ENCODE measurements at regions not wholly inside any gene's neighbourhood (a gene's known extent, or its start where the extent isn't known, plus 50 kb on each side); places are given as distances from the start of the nearest gene placed in this dataset.

GRCh38 chr3:87507753-87508152, 231.4 kb upstream of the POU1F1 start:
- TF ChIP-seq, protein P1, sequence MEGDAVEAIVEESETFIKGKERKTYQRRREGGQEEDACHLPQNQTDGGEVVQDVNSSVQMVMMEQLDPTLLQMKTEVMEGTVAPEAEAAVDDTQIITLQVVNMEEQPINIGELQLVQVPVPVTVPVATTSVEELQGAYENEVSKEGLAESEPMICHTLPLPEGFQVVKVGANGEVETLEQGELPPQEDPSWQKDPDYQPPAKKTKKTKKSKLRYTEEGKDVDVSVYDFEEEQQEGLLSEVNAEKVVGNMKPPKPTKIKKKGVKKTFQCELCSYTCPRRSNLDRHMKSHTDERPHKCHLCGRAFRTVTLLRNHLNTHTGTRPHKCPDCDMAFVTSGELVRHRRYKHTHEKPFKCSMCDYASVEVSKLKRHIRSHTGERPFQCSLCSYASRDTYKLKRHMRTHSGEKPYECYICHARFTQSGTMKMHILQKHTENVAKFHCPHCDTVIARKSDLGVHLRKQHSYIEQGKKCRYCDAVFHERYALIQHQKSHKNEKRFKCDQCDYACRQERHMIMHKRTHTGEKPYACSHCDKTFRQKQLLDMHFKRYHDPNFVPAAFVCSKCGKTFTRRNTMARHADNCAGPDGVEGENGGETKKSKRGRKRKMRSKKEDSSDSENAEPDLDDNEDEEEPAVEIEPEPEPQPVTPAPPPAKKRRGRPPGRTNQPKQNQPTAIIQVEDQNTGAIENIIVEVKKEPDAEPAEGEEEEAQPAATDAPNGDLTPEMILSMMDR (IDR thresholded peaks at IDR 0.05), result no peak
- no peak for TF ChIP-seq POLR2A (IDR thresholded peaks at IDR 0.05)
- no peak for TF ChIP-seq POLR2AphosphoS5 (IDR thresholded peaks at IDR 0.05)
